ENCODE measurements at regions not wholly inside any gene's neighbourhood (a gene's known extent, or its start where the extent isn't known, plus 50 kb on each side); places are given as distances from the start of the nearest gene placed in this dataset.

- TF ChIP-seq, protein P1, sequence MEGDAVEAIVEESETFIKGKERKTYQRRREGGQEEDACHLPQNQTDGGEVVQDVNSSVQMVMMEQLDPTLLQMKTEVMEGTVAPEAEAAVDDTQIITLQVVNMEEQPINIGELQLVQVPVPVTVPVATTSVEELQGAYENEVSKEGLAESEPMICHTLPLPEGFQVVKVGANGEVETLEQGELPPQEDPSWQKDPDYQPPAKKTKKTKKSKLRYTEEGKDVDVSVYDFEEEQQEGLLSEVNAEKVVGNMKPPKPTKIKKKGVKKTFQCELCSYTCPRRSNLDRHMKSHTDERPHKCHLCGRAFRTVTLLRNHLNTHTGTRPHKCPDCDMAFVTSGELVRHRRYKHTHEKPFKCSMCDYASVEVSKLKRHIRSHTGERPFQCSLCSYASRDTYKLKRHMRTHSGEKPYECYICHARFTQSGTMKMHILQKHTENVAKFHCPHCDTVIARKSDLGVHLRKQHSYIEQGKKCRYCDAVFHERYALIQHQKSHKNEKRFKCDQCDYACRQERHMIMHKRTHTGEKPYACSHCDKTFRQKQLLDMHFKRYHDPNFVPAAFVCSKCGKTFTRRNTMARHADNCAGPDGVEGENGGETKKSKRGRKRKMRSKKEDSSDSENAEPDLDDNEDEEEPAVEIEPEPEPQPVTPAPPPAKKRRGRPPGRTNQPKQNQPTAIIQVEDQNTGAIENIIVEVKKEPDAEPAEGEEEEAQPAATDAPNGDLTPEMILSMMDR (IDR thresholded peaks at IDR 0.05): no peak
- TF ChIP-seq POLR2A (IDR thresholded peaks at IDR 0.05): no peak
These were observed 193.5 kb upstream of the HDAC9 start for GRCh38 chr7:18302097-18302496.

All from tibial nerve (tissue), 3 donors.